WTC11 (cell line): ENCODE measurements at regions not wholly inside any gene's neighbourhood (a gene's known extent, or its start where the extent isn't known, plus 50 kb on each side); places are given as distances from the start of the nearest gene placed in this dataset.

Experiments
- ATAC-seq: fragments of 200-7000 bp; cut with Tn5 transposase; 2 replicates; pipeline ENCODE4 v1.10.0; 2021; ENCODE audit warnings: mild to moderate bottlenecking, moderate library complexity
- CTCF ChIA-PET: fragments of 300-600 bp; sonication (Branson Sonifier 250); formaldehyde crosslinking; loops from one replicate; lab custom pipeline; 2021; ENCODE audit warnings: antibody characterized with exemption; lab: Charles Lee
- POLR2A ChIA-PET: fragments of 350-600 bp; sonication (Branson Sonifier 250); formaldehyde crosslinking; loops from one replicate; lab custom pipeline; 2021; ENCODE audit warnings: antibody characterized with exemption; lab: Charles Lee
- DNase-seq: peaks from one replicate; pipeline ENCODE4 v3.0.0; 2021; ENCODE audit warnings: low spot score
- H3K27ac Mint-ChIP-seq: 2 replicates; pipeline ENCODE4 v1.8.0; 2021; ENCODE audit warnings: mixed read lengths
- H3K27me3 Mint-ChIP-seq: 2 replicates; pipeline ENCODE4 v1.8.0; 2021; ENCODE audit warnings: low read depth, mild to moderate bottlenecking, moderate library complexity, mixed read lengths
- H3K36me3 Mint-ChIP-seq: 2 replicates; pipeline ENCODE4 v1.8.0; 2021; ENCODE audit warnings: mixed read lengths
- H3K4me1 Mint-ChIP-seq: 2 replicates; pipeline ENCODE4 v1.8.0; 2022; ENCODE audit warnings: mixed read lengths
- H3K4me3 Mint-ChIP-seq: 2 replicates; pipeline ENCODE4 v1.8.0; 2021; ENCODE audit warnings: mild to moderate bottlenecking, moderate library complexity, mixed read lengths
- H3K9me3 Mint-ChIP-seq: 2 replicates; pipeline ENCODE4 v1.8.0; 2021; ENCODE audit warnings: mixed read lengths
- ETV6 ChIP-seq: sonication (generic); formaldehyde crosslinking; IDR thresholded peaks from 2 replicates; pipeline ENCODE4 v1.8.1; 2022; ENCODE audit warnings: mild to moderate bottlenecking, missing genetic modification reagents
- GABPB1 ChIP-seq: sonication (generic); formaldehyde crosslinking; IDR thresholded peaks from 2 replicates; pipeline ENCODE4 v1.8.1; 2023; ENCODE audit warnings: mild to moderate bottlenecking, missing genetic modification reagents
- GRHL2 ChIP-seq: fragments of 250-450 bp; sonication (Bioruptor Pico); IDR thresholded peaks from 2 replicates; pipeline ENCODE4 v1.8.0; 2022; ENCODE audit warnings: mild to moderate bottlenecking, moderate library complexity; ENCODE audit not compliant: insufficient replicate concordance, severe bottlenecking
- KAT7 ChIP-seq: sonication (generic); formaldehyde crosslinking; IDR thresholded peaks from 2 replicates; pipeline ENCODE4 v1.8.1; 2023; ENCODE audit warnings: missing genetic modification reagents, mild to moderate bottlenecking, borderline replicate concordance
- NFATC4 ChIP-seq: fragments of 250-450 bp; sonication (Bioruptor Pico); IDR thresholded peaks from 2 replicates; pipeline ENCODE4 v1.9.0; 2021; ENCODE audit warnings: mild to moderate bottlenecking
- NFE2L1 ChIP-seq: sonication (generic); formaldehyde crosslinking; IDR thresholded peaks from 2 replicates; pipeline ENCODE4 v1.8.1; 2023; ENCODE audit warnings: missing genetic modification reagents
- PRRX2 ChIP-seq: fragments of 250-450 bp; sonication (Bioruptor Pico); IDR thresholded peaks from 2 replicates; pipeline ENCODE4 v1.8.0; 2021; ENCODE audit warnings: mild to moderate bottlenecking
- TCF7 ChIP-seq: sonication (generic); formaldehyde crosslinking; IDR thresholded peaks from 2 replicates; pipeline ENCODE4 v1.8.0; 2022; ENCODE audit warnings: mild to moderate bottlenecking, low read depth, missing genetic modification reagents, moderate library complexity
- ZBTB21 ChIP-seq: sonication (generic); formaldehyde crosslinking; IDR thresholded peaks from 2 replicates; pipeline ENCODE4 v1.8.1; 2023; ENCODE audit warnings: mild to moderate bottlenecking, missing genetic modification reagents, borderline replicate concordance
- ZNF263 ChIP-seq: sonication (generic); formaldehyde crosslinking; IDR thresholded peaks from 2 replicates; pipeline ENCODE4 v1.8.1; 2022; ENCODE audit warnings: low read depth, mild to moderate bottlenecking, moderate library complexity, missing genetic modification reagents
- ZNF396 ChIP-seq: fragments of 250-450 bp; sonication (Bioruptor Pico); IDR thresholded peaks from 2 replicates; pipeline ENCODE4 v1.8.0; 2021; ENCODE audit warnings: mild to moderate bottlenecking, moderate library complexity, borderline replicate concordance
- ZNF423 ChIP-seq: fragments of 250-450 bp; sonication (Bioruptor Pico); IDR thresholded peaks from 2 replicates; pipeline ENCODE4 v2.1.2; 2022; ENCODE audit warnings: mild to moderate bottlenecking, moderate library complexity
- TF ChIP-seq, protein P1 (sequence below): fragments of 250-450 bp; sonication (Bioruptor Pico); IDR thresholded peaks from 2 replicates; pipeline ENCODE4 v1.9.0; 2021; ENCODE audit warnings: mild to moderate bottlenecking, borderline replicate concordance
- TF ChIP-seq, protein P2 (sequence below): sonication (generic); formaldehyde crosslinking; IDR thresholded peaks from 2 replicates; pipeline ENCODE4 v1.8.1; 2022; ENCODE audit warnings: mild to moderate bottlenecking, missing genetic modification reagents, moderate library complexity, borderline replicate concordance
- TF ChIP-seq, protein P3 (sequence below): fragments of 250-450 bp; sonication (Bioruptor Pico); IDR thresholded peaks from 2 replicates; pipeline ENCODE4 v1.9.0; 2021; ENCODE audit warnings: mild to moderate bottlenecking
- TF ChIP-seq, protein P4 (sequence below): sonication (generic); formaldehyde crosslinking; IDR thresholded peaks from 2 replicates; pipeline ENCODE4 v1.8.1; 2023; ENCODE audit warnings: mild to moderate bottlenecking, missing genetic modification reagents, moderate library complexity
- TF ChIP-seq, protein P5 (sequence below): sonication (generic); formaldehyde crosslinking; IDR thresholded peaks from 2 replicates; pipeline ENCODE4 v1.8.1; 2022; ENCODE audit warnings: low read depth, mild to moderate bottlenecking, moderate library complexity, missing genetic modification reagents, borderline replicate concordance
- TF ChIP-seq, protein P6 (sequence below): sonication (generic); formaldehyde crosslinking; IDR thresholded peaks from 2 replicates; pipeline ENCODE4 v1.8.1; 2022; ENCODE audit warnings: low read depth, missing genetic modification reagents, borderline replicate concordance
- TF ChIP-seq, protein P7 (sequence below): sonication (generic); formaldehyde crosslinking; IDR thresholded peaks from 2 replicates; pipeline ENCODE4 v1.8.0; 2022; ENCODE audit warnings: mild to moderate bottlenecking, missing genetic modification reagents

DNA sequence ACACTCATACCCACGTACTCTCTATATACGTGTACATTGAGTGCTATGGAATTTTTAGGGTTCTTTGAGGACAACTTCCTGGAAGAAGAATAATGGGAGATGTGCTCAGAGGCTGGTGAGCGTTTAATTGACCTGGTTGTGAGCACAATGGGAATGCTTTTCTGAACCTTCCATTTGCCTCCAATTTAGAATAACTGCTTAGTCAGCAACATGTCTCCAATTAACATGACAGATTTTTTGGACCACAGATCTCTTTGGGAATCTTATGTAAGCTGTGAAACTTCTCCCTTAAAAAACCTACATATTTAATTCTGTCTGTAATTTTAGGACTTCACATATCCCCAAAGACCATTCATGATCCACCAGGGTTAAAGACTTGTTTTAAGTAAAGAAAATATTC is 166.7 kb upstream of the TNP1 start:
- H3K4me3 Mint-ChIP-seq = no peak overlapping the region
- DNase-seq (no peak), ATAC-seq (no peak)
- H3K9me3 Mint-ChIP-seq = peaks cover 5% of the 10 kb centered on the region
- H3K27me3 Mint-ChIP-seq = peaks cover 24% of the 10 kb centered on the region
- peaks cover 13% of the 10 kb centered on the region for H3K4me1 Mint-ChIP-seq
- no peak overlapping the region for H3K27ac Mint-ChIP-seq
- POLR2A ChIA-PET = no interaction called here
- no peak for TF ChIP-seq NFATC4
- no peak for TF ChIP-seq GRHL2 (CRISPR knock-in tag)
- TF ChIP-seq, protein P1, sequence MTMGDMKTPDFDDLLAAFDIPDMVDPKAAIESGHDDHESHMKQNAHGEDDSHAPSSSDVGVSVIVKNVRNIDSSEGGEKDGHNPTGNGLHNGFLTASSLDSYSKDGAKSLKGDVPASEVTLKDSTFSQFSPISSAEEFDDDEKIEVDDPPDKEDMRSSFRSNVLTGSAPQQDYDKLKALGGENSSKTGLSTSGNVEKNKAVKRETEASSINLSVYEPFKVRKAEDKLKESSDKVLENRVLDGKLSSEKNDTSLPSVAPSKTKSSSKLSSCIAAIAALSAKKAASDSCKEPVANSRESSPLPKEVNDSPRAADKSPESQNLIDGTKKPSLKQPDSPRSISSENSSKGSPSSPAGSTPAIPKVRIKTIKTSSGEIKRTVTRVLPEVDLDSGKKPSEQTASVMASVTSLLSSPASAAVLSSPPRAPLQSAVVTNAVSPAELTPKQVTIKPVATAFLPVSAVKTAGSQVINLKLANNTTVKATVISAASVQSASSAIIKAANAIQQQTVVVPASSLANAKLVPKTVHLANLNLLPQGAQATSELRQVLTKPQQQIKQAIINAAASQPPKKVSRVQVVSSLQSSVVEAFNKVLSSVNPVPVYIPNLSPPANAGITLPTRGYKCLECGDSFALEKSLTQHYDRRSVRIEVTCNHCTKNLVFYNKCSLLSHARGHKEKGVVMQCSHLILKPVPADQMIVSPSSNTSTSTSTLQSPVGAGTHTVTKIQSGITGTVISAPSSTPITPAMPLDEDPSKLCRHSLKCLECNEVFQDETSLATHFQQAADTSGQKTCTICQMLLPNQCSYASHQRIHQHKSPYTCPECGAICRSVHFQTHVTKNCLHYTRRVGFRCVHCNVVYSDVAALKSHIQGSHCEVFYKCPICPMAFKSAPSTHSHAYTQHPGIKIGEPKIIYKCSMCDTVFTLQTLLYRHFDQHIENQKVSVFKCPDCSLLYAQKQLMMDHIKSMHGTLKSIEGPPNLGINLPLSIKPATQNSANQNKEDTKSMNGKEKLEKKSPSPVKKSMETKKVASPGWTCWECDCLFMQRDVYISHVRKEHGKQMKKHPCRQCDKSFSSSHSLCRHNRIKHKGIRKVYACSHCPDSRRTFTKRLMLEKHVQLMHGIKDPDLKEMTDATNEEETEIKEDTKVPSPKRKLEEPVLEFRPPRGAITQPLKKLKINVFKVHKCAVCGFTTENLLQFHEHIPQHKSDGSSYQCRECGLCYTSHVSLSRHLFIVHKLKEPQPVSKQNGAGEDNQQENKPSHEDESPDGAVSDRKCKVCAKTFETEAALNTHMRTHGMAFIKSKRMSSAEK (CRISPR knock-in tag) = no peak
- TF ChIP-seq TCF7 (CRISPR knock-in tag) = no peak
- no peak for TF ChIP-seq ZBTB21 (CRISPR knock-in tag)
- TF ChIP-seq ZNF396 (CRISPR knock-in tag) = no peak
- TF ChIP-seq, protein P2, sequence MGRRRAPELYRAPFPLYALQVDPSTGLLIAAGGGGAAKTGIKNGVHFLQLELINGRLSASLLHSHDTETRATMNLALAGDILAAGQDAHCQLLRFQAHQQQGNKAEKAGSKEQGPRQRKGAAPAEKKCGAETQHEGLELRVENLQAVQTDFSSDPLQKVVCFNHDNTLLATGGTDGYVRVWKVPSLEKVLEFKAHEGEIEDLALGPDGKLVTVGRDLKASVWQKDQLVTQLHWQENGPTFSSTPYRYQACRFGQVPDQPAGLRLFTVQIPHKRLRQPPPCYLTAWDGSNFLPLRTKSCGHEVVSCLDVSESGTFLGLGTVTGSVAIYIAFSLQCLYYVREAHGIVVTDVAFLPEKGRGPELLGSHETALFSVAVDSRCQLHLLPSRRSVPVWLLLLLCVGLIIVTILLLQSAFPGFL = no peak
- TF ChIP-seq, protein P3, sequence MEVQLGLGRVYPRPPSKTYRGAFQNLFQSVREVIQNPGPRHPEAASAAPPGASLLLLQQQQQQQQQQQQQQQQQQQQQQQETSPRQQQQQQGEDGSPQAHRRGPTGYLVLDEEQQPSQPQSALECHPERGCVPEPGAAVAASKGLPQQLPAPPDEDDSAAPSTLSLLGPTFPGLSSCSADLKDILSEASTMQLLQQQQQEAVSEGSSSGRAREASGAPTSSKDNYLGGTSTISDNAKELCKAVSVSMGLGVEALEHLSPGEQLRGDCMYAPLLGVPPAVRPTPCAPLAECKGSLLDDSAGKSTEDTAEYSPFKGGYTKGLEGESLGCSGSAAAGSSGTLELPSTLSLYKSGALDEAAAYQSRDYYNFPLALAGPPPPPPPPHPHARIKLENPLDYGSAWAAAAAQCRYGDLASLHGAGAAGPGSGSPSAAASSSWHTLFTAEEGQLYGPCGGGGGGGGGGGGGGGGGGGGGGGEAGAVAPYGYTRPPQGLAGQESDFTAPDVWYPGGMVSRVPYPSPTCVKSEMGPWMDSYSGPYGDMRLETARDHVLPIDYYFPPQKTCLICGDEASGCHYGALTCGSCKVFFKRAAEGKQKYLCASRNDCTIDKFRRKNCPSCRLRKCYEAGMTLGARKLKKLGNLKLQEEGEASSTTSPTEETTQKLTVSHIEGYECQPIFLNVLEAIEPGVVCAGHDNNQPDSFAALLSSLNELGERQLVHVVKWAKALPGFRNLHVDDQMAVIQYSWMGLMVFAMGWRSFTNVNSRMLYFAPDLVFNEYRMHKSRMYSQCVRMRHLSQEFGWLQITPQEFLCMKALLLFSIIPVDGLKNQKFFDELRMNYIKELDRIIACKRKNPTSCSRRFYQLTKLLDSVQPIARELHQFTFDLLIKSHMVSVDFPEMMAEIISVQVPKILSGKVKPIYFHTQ (CRISPR knock-in tag) = no peak
- TF ChIP-seq, protein P4, sequence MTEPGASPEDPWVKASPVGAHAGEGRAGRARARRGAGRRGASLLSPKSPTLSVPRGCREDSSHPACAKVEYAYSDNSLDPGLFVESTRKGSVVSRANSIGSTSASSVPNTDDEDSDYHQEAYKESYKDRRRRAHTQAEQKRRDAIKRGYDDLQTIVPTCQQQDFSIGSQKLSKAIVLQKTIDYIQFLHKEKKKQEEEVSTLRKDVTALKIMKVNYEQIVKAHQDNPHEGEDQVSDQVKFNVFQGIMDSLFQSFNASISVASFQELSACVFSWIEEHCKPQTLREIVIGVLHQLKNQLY (CRISPR knock-in tag) = no peak
- no peak for TF ChIP-seq KAT7 (CRISPR knock-in tag)
- TF ChIP-seq ZNF423 (CRISPR knock-in tag) = no peak
- no peak for TF ChIP-seq NFE2L1 (CRISPR knock-in tag)
- no peak for TF ChIP-seq ETV6 (CRISPR knock-in tag)
- TF ChIP-seq, protein P5, sequence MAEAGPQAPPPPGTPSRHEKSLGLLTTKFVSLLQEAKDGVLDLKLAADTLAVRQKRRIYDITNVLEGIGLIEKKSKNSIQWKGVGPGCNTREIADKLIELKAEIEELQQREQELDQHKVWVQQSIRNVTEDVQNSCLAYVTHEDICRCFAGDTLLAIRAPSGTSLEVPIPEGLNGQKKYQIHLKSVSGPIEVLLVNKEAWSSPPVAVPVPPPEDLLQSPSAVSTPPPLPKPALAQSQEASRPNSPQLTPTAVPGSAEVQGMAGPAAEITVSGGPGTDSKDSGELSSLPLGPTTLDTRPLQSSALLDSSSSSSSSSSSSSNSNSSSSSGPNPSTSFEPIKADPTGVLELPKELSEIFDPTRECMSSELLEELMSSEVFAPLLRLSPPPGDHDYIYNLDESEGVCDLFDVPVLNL = no peak
- TF ChIP-seq ZNF263 = no peak
- TF ChIP-seq, protein P6, sequence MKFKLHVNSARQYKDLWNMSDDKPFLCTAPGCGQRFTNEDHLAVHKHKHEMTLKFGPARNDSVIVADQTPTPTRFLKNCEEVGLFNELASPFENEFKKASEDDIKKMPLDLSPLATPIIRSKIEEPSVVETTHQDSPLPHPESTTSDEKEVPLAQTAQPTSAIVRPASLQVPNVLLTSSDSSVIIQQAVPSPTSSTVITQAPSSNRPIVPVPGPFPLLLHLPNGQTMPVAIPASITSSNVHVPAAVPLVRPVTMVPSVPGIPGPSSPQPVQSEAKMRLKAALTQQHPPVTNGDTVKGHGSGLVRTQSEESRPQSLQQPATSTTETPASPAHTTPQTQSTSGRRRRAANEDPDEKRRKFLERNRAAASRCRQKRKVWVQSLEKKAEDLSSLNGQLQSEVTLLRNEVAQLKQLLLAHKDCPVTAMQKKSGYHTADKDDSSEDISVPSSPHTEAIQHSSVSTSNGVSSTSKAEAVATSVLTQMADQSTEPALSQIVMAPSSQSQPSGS (CRISPR knock-in tag) = no peak
- TF ChIP-seq, protein P7, sequence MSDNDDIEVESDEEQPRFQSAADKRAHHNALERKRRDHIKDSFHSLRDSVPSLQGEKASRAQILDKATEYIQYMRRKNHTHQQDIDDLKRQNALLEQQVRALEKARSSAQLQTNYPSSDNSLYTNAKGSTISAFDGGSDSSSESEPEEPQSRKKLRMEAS (CRISPR knock-in tag) = no peak
- TF ChIP-seq GABPB1 = no peak
- TF ChIP-seq PRRX2 (CRISPR knock-in tag) = no peak
- CTCF ChIA-PET = no interaction called here
- no peaks in the 10 kb centered on the region for H3K36me3 Mint-ChIP-seq
